ENCODE measurements at regions not wholly inside any gene's neighbourhood (a gene's known extent, or its start where the extent isn't known, plus 50 kb on each side); places are given as distances from the start of the nearest gene placed in this dataset.

GRCh38 chr2:22694856-22695255, 690.1 kb upstream of the KLHL29 start:
- H3K4me3 ChIP-seq (replicated peaks; ENCODE audit: low read depth, low read length) = no peak overlapping the region
- TF ChIP-seq, protein P1, sequence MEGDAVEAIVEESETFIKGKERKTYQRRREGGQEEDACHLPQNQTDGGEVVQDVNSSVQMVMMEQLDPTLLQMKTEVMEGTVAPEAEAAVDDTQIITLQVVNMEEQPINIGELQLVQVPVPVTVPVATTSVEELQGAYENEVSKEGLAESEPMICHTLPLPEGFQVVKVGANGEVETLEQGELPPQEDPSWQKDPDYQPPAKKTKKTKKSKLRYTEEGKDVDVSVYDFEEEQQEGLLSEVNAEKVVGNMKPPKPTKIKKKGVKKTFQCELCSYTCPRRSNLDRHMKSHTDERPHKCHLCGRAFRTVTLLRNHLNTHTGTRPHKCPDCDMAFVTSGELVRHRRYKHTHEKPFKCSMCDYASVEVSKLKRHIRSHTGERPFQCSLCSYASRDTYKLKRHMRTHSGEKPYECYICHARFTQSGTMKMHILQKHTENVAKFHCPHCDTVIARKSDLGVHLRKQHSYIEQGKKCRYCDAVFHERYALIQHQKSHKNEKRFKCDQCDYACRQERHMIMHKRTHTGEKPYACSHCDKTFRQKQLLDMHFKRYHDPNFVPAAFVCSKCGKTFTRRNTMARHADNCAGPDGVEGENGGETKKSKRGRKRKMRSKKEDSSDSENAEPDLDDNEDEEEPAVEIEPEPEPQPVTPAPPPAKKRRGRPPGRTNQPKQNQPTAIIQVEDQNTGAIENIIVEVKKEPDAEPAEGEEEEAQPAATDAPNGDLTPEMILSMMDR (IDR thresholded peaks at IDR 0.05; ENCODE audit: low read depth, low read length, missing control alignments) = no peak
- no peak for DNase-seq (ENCODE audit: extremely low read depth, low read depth)

DNA sequence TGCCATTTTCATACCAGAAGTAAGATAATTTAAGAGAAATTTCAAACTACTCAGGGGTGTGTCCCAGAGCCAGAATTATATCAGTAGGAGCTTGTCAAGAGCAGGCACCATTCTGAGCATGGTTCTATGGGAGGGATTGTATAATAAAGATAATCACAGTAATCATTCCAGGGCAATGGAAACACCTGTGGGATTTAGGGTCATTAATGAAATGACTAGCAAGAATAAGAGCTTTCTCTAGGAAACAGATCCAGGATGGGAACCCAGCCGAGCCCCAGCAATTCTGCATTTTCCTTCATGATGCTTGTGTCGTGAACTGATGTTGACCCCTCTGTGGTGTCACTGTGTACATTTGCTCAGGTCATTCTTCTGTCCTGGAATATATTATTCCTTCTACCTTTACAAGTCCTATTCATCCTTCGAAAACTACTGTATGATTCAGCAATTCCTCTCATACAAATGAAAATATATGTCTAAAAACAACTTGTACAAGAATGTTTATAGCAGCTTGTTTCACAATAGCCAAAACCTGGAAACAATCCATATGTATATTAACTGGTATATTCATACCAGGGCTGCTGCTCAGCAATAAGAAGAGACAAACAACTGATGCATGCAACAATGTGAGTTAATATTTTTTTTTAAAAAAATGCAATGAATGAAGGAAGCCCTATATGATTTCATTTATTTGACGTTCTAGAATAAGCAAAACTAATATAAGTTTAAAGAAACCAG, 687.8 kb upstream of the KLHL29 start:
- DNase-seq (ENCODE audit: extremely low read depth, low read depth) = no peak
- no peak overlapping the region for H3K4me3 ChIP-seq (replicated peaks; ENCODE audit: low read depth, low read length)
- TF ChIP-seq, protein P1 (IDR thresholded peaks at IDR 0.05; ENCODE audit: low read depth, low read length, missing control alignments) = no peak

GRCh38 chr2:22701561-22702160, 683.3 kb upstream of the KLHL29 start:
- no peak overlapping the region for H3K4me3 ChIP-seq (replicated peaks; ENCODE audit: low read depth, low read length)
- TF ChIP-seq, protein P1 (IDR thresholded peaks at IDR 0.05; ENCODE audit: low read depth, low read length, missing control alignments) = no peak
- no peak for DNase-seq (ENCODE audit: extremely low read depth, low read depth)

DNA sequence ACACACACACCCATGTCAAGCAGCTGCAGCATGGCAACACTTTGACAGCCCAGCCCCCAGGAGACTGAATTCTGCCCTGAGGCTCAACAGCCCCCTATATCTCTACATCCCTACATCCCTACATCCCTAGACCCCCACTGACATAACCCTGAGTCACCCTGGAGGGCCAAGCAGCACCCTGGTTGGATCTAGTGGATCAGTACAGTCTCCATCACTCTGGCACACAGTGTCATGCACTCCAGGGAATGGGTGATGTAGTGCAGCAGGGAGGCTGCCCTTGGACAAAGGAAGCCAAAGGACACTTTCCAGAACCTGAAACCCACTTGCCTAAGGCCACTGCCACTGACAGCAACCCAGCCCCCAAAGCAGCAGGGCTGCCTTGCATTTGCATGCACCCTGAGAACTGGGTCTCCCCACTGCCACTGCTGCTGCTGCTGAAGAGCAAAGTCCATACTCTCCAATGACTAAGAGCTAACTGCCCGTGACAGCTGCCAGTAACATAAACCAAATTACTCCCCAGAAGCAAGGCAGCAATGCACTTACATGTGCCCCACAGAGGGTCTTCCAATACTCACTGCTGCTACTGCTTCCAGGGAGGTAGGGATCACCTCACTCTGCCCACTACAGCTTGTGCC, 681.6 kb upstream of the KLHL29 start:
- DNase-seq (ENCODE audit: extremely low read depth, low read depth) = no peak
- no peak overlapping the region for H3K4me3 ChIP-seq (replicated peaks; ENCODE audit: low read depth, low read length)
- TF ChIP-seq, protein P1 (IDR thresholded peaks at IDR 0.05; ENCODE audit: low read depth, low read length, missing control alignments) = no peak

DNA sequence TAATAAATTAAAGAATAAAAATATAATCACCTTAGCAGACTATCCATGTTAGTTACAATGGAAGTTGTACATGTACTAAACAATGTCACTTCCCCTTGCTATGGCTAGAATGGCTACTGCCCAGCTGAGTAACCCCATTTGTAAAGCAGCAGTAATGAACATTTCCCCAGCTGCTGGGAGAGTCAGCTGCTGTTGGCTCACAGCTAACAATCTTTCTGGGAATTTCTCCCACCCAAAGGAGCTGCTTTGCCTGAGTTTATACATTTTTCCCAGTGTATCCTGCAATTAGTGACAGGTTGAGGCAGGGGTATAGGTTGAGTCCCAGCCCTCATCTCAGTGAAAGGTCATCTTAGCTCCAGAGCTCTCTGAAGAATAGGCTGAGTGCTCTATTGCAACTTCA, 665.6 kb upstream of the KLHL29 start:
- TF ChIP-seq, protein P1 (IDR thresholded peaks at IDR 0.05; ENCODE audit: low read depth, low read length, missing control alignments) = no peak
- H3K4me3 ChIP-seq (replicated peaks; ENCODE audit: low read depth, low read length) = no peak overlapping the region
- no peak for DNase-seq (ENCODE audit: extremely low read depth, low read depth)

GRCh38 chr2:22729466-22729865, 655.5 kb upstream of the KLHL29 start:
- no peak overlapping the region for H3K4me3 ChIP-seq (replicated peaks; ENCODE audit: low read depth, low read length)
- TF ChIP-seq, protein P1 (IDR thresholded peaks at IDR 0.05; ENCODE audit: low read depth, low read length, missing control alignments) = no peak
- DNase-seq (ENCODE audit: extremely low read depth, low read depth) = no peak

Data from HFF-Myc (cell line).